ENCODE measurements at regions not wholly inside any gene's neighbourhood (a gene's known extent, or its start where the extent isn't known, plus 50 kb on each side); places are given as distances from the start of the nearest gene placed in this dataset.
A peak's percentile ranks its signal among the peaks of the same experiment; 100 is the strongest.

DNA sequence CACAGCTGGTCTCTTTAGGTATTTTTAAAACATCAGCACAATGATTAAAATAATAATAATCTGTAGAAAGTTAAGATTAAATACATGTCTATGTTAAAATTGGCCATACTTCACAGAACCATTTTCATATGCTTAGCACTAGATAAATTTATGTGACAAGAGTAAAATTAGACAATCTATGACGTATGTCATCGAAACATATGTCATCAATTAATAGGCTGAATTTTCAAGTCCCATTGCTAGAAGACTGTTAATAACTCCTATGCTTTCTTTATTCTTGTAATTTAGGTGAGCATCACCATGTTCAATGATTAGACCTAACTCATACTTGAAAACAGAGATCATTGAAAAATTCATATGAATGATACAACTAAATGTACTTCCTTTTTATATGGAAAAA lies 593.3 kb upstream of the KCNMB2 start:
- no peak for DNase-seq (ENCODE audit: low read depth)

DNA sequence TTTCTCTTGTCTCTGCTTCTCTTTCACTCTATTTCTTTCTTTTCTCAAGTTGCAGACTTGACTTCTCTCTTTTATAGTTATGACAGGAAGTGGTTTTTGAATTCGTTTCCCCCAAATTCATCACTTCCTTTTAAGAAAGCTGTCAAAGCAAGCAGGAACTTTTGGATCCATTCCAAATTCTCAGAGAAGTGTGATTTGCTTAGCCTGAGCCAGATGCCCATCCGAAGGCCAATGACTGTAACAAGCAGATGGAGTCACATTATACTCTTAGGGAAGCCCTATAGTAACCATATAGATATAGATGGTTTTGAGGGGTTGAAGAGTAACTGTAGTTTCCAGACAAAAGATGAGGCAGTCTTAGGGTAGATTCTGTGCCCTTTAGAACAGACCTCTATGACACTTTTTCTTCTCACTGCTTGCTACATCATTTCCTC lies 592.0 kb upstream of the KCNMB2 start:
- DNase-seq (ENCODE audit: low read depth), result peak; percentile 8

DNA sequence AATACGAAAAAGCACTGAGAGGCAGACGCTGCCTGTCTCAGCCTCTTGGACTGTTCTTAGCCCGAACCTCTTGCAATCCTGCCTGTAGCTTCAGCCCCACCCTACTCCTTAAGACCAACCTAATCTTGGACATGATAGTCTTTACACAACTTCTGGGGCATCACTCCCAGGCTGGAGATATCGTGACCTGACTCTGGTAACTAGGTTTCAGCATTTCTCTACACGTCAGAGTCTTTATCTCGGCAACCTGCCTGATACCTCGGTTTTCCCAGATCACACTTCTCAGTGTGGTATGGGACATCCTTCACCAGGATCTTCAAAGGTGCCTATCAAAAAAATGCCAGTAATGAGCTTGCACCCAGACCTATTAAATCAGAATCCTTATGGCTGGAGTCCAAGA lies 590.2 kb upstream of the KCNMB2 start:
- DNase-seq (ENCODE audit: low read depth), result peak; percentile 89

DNA sequence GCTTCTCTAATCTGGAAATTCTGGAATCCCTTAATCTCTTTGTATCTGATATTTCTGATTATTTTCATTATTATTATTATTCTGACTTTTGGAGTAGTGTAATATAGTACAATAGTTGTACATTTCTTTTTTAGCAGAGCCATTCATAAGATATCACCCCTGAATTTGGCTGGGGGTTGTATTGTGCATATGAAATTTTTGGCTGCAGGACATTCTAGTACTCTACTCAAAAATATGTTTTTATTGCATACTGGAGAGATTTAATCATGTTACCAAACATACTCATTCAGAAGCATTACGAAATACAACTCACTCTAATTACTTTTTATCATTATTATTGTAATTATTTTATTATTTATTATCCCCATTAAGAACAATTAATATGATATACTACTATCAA lies 589.7 kb upstream of the KCNMB2 start:
- peak; percentile 19 for DNase-seq (ENCODE audit: low read depth)

DNA sequence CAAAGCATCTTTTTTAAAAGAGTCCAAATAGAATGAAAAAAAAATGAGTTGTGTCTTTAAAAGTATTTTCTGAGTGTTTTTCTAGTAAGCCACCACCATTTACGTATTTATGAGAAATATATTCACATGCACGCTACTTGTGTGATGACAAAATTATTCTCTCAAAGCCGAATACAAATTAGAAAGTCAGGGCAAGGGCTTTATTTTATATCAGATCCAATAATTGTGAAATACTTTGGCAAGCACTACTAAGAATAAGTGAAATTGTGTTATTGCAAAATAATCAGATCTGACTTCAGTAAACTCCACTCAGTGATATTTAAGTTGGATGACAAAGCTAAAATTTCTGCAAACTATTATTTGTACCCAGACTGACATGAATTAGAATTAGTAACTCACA lies 589.3 kb upstream of the KCNMB2 start:
- DNase-seq (ENCODE audit: low read depth), result peak; percentile 56

DNA sequence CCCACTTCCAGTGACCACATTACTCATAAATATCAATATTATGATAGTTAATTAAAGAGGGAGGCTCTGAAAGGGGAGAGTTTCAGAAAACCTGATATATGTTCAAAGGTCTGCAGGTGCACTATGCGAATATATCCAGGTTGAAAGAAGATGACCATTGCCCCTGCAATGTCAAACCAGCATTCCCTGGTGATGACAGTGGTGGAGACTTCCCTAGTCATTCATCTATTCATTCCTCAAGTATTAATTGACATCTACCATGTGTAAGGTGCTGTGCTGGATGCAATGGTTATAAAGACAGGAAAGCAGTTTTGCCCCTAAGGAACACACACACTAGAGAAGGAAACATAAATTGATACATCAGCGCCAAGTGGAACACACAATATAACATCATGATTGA lies 588.3 kb upstream of the KCNMB2 start:
- DNase-seq (ENCODE audit: low read depth), result no peak

DNA sequence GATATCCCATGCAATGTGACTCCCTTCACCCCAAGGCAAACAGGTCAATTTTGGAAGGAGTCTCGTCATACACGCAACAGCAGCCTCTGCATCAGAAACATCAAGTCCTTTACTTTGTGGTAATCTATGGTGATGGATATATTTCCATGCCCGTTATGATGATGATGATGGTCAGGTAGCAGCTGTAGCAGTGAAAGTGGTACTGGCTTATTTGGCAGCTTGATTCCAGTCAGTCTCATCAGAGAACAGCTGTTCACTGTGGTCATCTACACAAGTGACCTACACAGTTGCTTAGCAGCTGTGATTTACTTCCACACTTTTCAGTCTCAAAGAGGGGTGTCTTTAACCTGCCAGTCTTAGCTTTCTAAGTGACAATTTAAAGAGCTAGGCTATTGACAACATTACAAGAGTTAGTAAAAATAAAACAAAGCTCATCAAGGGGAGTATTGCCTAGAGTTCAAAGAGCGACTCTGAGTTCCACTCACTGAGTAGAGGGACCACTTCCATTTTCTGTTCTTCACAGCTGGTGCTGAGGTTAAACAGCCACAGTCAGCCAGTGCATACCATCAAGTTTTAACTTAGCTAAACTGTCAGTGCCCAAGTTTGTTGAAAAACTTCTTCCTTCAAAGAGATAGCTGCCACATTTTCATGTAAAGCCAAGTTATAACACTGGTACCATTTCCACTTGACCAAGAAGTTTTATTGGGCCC lies 587.4 kb upstream of the KCNMB2 start:
- DNase-seq (ENCODE audit: low read depth), result no peak

DNA sequence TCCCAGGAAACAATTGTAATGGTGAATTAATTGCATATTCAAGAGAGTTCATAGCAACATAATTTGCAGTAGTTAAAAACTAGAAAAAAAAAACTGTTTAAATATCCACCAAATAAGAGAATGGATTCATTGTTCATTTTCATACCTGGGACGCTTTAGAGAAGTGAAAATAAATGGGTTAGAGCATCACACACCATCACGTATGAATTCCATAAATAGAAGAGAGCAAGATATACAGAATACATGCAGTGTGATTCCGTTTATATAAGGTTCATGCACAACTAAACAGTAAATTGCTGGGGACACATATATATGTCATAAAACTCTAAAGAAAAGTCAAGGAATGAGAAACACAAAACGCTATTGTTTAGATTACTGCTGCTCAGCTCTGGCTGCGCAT lies 577.0 kb upstream of the KCNMB2 start:
- no peak for DNase-seq (ENCODE audit: low read depth)

DNA sequence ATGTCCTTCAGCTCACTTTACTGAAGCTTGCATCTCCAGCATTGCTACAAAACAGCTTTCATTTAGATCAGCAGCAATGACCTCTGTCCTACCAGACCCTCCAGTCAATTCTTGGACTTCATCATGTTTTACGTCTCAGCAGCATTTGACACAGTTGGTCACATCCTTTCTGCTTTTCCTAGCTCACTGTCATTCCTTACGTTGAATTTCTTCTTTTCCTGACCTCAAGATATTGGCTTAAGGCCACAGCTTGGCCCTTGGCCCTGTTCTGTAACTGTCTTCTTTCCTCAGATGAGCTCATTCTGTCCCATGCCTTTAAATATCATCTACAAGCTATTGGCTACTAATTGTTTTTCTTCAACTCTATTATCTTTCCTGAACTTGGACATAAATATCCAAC lies 576.2 kb upstream of the KCNMB2 start:
- DNase-seq (ENCODE audit: low read depth), result no peak

DNA sequence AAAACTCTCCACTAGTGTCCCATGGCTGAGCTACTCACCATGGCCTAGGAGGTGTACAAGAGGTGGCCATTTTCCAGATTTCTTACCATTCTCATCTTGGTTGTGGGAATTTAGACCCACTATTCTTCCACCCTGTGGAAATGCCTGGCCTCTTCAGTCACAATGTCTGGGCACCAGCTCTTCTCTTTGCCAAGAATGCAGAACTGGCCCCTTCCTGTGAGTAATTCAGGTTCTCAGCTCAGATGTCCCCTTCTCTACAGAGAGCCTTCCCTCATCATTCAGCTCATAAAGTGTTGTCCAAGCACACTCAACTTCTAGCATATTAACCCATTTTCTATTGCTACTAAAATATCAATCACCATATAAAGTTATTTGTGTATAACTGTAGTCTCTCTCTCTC lies 575.5 kb upstream of the KCNMB2 start:
- no peak for DNase-seq (ENCODE audit: low read depth)

DNA sequence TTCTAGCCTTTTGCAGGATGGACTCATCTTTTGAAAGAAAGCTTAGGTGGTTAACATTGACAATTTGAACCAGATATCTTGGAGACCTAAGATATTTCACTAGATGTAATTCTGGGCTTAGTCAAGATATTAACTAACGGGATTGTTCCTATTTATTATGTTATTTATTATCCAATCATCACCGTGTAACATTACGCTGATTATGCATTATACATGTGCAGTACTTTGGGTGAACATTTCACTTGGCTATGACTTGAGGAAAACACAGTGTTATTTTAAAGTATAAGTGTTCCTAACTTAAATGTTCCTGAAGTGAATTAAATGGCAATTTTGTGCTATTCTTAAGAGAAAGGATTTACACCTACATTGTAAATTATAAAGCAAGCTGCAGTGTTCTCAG lies 574.5 kb upstream of the KCNMB2 start:
- DNase-seq (ENCODE audit: low read depth), result no peak

DNA sequence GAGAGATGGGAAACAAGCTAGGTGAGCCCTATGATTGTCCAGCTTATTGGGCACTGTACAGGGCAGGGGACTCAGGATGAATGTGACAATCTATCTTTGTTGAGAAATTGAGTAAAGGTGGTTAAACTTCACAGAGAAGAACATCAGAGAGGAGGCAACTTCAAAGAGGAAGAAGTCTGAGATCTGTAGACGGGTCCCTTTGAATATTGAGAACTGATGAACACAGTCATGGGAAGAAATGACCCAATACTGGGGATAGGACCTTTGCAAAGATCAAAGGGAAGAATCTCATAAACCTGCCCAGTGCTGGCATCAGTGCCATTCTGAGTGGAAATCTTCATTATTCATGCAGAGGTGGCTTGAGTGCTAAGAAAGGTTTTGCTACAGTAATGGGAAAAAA lies 569.7 kb upstream of the KCNMB2 start:
- DNase-seq (ENCODE audit: low read depth), result no peak

DNA sequence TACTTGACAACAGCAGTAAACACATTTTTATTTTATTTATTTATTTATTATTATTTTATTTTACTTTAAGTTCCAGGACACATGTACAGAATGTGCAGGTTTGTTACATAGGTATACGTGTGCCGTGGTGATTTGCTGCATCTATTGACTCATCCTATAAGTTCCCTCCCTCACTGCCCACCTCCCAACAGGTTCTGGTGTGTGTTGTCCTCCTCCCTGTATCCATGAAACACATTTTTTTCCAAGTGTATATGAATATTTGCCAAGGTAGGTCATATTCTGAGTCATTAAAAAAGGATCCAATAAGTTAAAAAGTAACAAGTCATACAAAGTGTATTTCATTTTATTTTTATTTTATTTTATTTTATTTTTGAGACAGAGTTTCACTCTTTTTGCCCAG lies 567.3 kb upstream of the KCNMB2 start:
- peak; percentile 44 for DNase-seq (ENCODE audit: low read depth)

DNA sequence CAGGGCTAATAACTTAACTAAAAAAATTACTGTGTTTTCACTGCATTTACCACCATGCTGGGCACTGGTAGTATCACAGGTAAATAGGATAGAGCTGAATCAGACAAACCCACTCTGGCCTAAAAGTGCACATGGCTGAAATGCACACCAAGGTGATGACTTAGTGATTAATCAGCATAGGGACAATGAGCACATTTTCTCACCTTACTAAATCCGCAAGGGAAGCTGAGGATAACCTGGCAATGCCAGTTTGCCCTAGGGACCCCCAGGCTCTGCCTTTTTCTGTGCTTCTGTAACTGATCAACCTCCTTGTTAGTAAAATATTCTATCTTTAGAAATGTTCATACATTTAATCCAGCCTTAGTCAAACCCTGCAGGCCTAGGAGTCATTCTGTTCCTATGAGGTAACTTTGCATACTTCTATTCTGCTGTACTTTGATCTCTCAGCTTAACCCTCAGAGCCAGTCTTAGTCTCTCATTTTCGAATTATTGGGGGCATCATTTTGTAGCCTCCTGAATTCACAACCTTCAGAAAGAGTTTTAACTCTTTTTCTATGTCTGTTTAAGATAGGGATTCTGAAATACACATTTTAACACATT lies 562.9 kb upstream of the KCNMB2 start:
- peak; percentile 65 for DNase-seq (ENCODE audit: low read depth)

DNA sequence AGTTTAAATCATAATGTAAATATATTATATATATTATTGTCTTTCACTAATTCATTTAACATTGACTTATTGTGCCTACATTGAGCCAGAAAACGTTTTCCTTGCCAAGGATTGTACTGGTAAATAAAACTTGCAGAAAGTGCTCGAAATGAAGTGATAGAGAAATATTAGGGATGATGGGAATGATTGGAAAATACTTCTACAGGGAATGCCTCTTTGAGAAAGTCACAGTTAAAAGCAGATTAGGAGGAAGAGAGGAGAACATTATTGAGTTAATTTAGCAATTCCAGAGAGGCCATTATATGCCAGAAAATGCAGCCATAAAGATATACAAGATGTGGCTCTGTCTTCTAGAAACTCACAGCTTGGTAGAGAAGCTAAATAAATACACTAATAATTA lies 560.0 kb upstream of the KCNMB2 start:
- DNase-seq (ENCODE audit: low read depth), result no peak

DNA sequence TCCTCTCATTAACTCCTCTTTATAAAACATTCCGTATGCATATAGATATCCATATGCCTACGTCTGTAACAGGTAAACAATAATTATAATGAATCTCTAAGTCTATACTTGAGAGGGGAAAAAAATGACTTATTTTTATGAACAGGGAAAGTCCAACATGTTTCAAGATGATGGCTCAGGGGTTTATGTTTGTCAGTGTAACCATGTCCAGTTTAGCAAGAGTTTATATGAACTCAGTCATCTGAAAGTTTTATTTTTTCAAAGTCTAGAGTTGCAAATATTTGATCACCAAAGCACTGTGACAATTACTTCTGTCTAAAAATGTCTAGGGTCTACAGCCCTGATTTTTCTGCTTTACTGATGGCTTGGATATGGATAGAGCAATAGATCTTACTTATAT lies 559.4 kb upstream of the KCNMB2 start:
- DNase-seq (ENCODE audit: low read depth), result no peak

DNA sequence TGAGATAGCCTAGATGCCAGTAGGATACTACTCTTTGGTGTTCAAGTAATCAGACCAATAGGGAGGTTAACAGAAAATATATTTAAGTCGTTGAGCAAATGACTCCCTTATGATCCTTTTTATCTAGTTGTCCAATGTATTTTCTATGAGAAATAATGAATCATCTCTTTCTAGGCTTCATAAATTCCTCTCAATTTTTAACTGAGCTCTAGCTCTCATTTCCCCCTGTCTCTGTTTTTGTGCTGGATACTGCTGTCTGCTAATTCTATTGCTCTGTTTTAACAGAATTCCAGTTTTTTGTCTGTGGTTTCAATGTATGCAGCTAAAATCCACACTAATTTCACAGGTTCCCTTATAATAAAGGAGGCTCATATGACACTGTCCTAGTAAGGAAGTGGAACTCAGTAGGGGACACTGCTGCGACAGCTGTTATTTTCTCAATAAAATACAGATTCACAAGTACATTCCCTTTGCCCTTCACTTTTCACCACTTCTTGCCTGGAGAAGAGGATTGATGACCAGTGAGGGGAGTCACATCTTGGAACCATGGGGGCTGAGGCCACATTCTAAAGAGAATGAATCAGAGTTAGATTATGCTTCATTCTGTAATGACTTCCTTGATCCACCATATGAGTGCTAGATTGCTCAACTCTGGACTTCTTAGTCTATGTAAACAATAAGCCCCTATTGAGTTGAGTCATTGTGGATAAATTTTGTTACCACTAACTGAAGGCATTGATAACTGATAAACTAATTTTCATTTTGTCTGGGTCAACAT lies 558.7 kb upstream of the KCNMB2 start:
- DNase-seq (ENCODE audit: low read depth), result peak; percentile 87

DNA sequence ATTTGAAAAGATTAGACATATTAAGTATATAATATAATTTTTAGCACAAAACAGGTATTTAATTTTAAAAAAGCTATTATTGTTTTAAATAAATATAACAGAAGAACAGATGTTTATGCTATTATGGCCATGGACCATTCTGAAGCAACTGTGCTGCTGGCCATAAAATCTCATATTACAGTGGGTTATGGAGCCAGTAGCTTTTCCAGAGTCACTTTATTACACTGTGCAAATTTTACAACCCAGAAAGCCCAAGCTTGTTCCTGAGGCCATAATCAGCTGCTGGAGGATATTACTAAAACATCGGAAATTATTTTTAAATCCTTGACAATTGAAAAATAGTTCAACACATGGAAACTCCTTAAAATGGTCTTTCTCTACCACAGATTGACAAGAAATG lies 557.3 kb upstream of the KCNMB2 start:
- DNase-seq (ENCODE audit: low read depth), result no peak

DNA sequence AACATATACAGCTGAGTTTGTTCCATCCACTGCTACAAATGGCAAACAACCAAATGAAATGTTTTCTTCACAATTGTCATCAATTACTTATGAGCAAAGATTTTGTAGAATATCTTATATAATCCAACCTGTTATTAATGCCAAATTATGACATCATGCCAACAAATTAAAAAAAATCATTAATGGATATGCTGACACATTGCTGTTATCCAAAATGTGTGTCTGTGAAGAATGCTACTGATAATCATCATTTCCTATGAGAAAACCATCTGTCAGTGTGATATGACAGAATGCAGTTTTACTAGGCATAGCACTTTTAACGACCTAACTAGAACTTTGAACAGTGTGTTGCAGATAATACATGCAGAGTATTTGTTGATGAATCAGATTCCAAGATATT lies 556.5 kb upstream of the KCNMB2 start:
- DNase-seq (ENCODE audit: low read depth), result no peak

DNA sequence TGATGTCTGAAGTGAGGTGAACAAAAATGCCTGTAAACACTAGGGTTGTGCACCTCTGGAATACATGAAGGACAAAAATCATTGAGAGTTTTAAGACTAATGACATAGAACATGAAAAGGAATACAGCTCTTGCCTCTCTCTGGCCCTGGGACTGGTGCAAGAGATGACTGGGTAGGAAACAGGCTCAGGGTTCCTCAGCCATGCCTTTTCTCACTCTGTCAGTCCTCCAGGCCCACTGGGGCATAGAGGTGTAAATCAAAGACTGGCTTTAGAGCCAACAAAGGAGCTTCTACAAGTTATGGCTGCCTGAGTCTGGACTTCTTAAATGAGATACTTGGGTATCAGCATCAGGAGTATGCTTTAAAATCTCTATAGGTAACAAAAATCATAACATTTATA lies 554.7 kb upstream of the KCNMB2 start:
- no peak for DNase-seq (ENCODE audit: low read depth)

DNA sequence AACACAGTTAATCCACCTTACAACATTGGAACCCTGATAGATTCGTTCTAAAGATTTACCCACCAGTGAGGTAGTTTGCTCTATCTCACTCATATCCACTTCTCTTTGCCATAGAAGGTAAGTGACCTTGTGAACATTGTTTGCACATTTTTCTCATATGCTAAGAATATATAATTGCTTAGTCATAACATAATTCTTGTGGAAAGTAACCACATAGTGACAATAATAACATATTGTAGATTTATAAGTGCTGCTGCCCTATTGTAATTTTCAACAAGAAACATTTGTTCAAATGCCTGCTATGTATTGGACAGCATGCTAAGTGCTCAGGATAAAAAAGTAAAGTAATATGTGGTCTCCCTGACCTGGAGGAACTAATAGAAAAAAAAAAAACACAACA lies 554.2 kb upstream of the KCNMB2 start:
- DNase-seq (ENCODE audit: low read depth), result peak; percentile 69

DNA sequence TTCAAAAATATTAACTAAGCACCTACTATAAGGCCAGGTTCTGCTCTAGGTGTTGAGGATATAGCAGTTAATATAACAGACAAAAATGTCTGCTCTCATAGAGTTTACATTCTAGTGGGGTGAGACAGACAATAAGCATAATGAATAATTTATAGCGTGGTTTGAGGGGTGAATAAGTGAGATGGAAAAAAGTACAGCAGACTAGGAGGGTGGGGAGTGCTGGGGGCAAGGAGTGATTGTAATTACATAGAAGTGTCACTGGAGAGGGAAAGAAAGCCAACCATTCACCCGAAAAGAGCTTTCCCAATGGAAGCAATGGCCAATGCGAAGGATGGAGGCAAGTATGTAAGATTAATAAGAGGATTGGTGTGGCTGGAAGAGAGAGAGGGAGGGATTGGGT lies 552.9 kb upstream of the KCNMB2 start:
- no peak for DNase-seq (ENCODE audit: low read depth)

Data from amniotic epithelial cell (primary cell).